ENCODE measurements at regions not wholly inside any gene's neighbourhood (a gene's known extent, or its start where the extent isn't known, plus 50 kb on each side); places are given as distances from the start of the nearest gene placed in this dataset.

DNA sequence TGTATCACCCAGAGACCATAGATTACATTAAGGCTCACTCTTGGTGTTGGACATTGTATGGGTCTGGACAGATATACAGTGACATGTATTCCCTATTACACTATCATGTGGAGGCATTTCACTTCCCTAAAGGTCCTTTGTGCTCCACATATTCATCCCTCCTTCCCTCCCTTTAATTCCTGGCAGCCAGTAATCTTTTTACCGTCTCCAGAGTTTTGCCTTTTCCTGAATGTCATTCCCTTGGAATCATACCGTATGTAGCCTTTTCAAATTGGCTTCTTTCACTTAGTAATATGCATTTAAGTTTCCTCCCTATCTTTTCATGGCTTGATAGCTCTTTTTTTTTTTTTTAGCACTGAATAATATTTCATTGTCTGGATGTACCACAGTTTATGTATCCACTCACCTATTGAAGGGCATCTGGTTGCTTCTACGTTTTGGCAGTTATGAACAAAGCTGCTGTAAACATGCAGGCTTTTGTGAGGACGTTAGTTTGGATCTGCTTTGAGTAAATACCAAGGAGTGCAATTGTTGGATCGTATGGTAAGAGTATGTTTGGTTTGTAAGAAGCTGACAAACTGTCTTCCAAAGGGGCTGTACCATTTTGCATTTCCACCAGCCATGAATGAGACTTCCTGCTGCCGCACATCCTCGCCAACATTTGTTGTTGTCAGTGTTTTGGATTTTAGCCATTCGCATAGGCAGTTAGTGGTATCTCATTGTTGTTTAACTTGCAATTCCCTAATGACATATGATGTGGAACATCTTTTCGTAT is 122.1 kb upstream of the SMIM23 start:
- Histone ChIP-seq H3K4me2 (ENCODE audit: low read length) (no peak overlapping the region), H3K36me3 (ENCODE audit: insufficient read depth, low read length) (no peaks in the 10 kb centered on the region), H3K4me3 (ENCODE audit: low read length) (no peak overlapping the region), H3K4me1 (ENCODE audit: control insufficient read depth, insufficient read depth, low read length) (no peaks in the 10 kb centered on the region), H3K9ac (ENCODE audit: low read depth, low read length) (no peak overlapping the region), H3K27me3 (ENCODE audit: control insufficient read depth, insufficient read depth, low read length) (peaks cover 11% of the 10 kb centered on the region), H3K9me3 (replicated peaks; ENCODE audit: low read length) (no peaks in the 10 kb centered on the region)

DNA sequence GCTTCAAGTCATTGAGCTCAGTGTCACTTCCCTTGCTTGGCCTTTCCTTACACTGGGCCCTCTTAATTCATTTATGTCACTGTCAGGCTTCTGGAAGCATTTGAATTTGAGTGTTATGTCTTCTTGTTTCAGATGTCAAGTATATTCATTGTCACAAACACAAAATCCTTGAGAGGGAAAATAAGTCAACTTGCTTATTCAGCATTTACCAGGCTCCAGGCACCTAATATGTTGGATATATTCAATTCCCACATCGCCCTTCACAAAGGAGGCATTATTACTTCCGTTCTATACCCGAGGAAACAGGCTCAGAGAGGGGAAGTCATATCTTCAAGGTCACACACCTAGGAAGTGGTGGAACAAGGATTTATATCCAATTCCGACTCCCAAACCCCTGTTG is 121.1 kb upstream of the SMIM23 start:
- Histone ChIP-seq H3K4me3 (ENCODE audit: low read length) (no peak overlapping the region), H3K4me2 (ENCODE audit: low read length) (no peak overlapping the region), H3K9me3 (replicated peaks; ENCODE audit: low read length) (no peaks in the 10 kb centered on the region), H3K4me1 (ENCODE audit: control insufficient read depth, insufficient read depth, low read length) (no peaks in the 10 kb centered on the region), H3K9ac (ENCODE audit: low read depth, low read length) (no peak overlapping the region), H3K27me3 (ENCODE audit: control insufficient read depth, insufficient read depth, low read length) (peaks cover 7% of the 10 kb centered on the region), H3K36me3 (ENCODE audit: insufficient read depth, low read length) (no peaks in the 10 kb centered on the region)

DNA sequence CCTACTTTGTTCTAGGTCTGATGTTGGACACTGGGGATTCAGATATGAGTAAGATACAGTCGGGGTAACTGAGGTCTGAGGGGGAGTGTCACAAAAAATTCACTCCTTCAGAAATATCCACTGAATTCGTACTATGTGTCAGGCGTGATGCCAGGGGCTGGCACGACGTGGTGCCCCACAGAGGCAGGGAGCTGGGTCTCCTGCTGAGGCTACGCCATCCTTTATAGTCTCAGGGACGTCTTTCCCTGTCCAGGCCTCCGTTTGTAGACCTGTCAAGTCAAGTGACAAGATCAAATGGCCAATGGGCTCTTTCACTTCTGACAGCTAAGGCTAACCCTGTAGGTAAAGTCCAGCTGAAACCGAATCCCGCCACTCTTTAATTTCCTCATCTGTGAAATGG is 118.8 kb upstream of the SMIM23 start:
- Histone ChIP-seq H3K4me1 (ENCODE audit: control insufficient read depth, insufficient read depth, low read length) (no peaks in the 10 kb centered on the region), H3K4me3 (ENCODE audit: low read length) (no peak overlapping the region), H3K27me3 (ENCODE audit: control insufficient read depth, insufficient read depth, low read length) (peaks cover 19% of the 10 kb centered on the region), H3K4me2 (ENCODE audit: low read length) (no peak overlapping the region), H3K9ac (ENCODE audit: low read depth, low read length) (no peak overlapping the region), H3K9me3 (replicated peaks; ENCODE audit: low read length) (no peaks in the 10 kb centered on the region), H3K36me3 (ENCODE audit: insufficient read depth, low read length) (no peaks in the 10 kb centered on the region)

DNA sequence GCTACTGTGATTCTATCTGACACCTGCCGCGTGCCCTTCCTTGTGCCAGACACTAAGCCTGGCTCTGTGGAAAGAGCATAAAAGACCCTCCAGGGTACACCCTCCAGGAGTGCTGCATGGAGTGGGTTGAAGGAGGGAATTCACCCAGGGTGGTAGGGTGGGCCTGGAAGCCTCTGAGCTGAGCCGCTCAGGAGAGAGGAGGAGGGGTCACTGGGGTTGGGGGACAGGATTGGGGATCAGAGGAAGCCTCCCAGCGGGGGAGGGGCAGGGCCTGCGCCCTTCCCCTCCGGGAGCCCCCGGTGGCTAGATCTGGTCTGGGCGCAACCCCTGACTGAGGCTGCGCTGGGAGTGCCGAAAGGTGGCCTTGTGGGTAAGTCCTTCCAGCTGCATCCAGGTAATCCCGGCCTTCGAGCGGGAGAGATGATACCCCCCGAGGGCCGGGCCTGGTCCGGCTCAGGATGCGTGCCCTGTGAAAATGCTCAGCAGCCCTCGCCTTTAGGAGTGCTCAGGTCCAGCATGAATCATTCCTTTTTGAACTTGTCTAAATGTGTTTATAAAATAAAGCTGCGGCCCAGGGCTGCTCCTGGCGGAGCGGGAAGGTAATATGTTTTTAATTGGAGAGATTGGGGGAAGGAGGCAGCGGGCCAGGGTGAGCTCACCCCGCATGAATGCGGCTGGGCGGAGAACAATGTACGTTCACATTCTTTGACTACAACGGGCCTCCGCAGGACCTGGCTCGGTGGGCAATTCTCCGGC is 118.1 kb upstream of the SMIM23 start:
- H3K36me3 ChIP-seq (ENCODE audit: insufficient read depth, low read length), result no peaks in the 10 kb centered on the region
- no peaks in the 10 kb centered on the region for H3K4me1 ChIP-seq (ENCODE audit: control insufficient read depth, insufficient read depth, low read length)
- H3K27me3 ChIP-seq (ENCODE audit: control insufficient read depth, insufficient read depth, low read length), result peaks cover 23% of the 10 kb centered on the region
- H3K4me2 ChIP-seq (ENCODE audit: low read length), result no peak overlapping the region
- no peaks in the 10 kb centered on the region for H3K9me3 ChIP-seq (replicated peaks; ENCODE audit: low read length)
- H3K9ac ChIP-seq (ENCODE audit: low read depth, low read length), result no peak overlapping the region
- no peak overlapping the region for H3K4me3 ChIP-seq (ENCODE audit: low read length)

DNA sequence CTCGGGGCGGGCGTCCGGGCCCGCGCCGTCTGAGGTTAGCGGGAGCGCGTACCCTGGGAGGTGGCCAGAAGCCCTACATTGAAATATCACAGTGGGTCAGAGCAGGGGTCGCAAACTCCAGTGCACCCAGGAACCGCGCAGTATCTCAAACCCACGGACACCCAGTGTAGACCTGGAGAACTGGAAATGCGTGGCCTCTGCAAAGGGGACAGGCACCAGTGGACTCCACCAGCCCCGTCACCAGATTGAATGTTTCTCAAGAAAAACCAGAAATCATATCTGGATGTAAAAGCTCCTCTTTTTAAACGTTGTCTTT is 117.6 kb upstream of the SMIM23 start:
- no peak overlapping the region for H3K4me3 ChIP-seq (ENCODE audit: low read length)
- H3K36me3 ChIP-seq (ENCODE audit: insufficient read depth, low read length), result no peaks in the 10 kb centered on the region
- no peak overlapping the region for H3K9ac ChIP-seq (ENCODE audit: low read depth, low read length)

DNA sequence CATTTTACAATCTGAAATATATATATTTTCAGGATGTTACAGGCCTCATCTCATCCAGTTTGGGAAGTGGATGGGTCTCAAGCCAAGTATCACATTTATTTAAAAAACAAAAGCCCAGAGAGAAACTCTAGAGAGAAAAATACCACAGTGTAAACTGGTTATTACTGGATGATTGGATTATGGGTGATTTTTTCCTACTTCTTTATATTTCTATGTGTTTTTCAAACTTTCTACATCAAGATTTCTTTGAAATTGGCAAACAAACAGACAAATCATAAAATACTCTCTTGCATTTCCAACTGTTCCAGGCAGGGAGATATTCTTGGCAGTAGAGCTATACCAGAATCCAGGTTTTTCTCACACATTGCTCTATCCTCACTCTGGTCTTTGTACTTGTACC is 116.0 kb upstream of the SMIM23 start:
- Histone ChIP-seq H3K27me3 (ENCODE audit: control insufficient read depth, insufficient read depth, low read length) (peaks cover 20% of the 10 kb centered on the region), H3K4me3 (ENCODE audit: low read length) (no peak overlapping the region), H3K9ac (ENCODE audit: low read depth, low read length) (no peak overlapping the region), H3K4me1 (ENCODE audit: control insufficient read depth, insufficient read depth, low read length) (no peaks in the 10 kb centered on the region), H3K36me3 (ENCODE audit: insufficient read depth, low read length) (no peaks in the 10 kb centered on the region), H3K9me3 (replicated peaks; ENCODE audit: low read length) (no peaks in the 10 kb centered on the region), H3K4me2 (ENCODE audit: low read length) (no peak overlapping the region)

More for the DNA sequence above, 117.6 kb upstream of the SMIM23 start:
- Histone ChIP-seq H3K9me3 (replicated peaks; ENCODE audit: low read length) (no peaks in the 10 kb centered on the region), H3K27me3 (ENCODE audit: control insufficient read depth, insufficient read depth, low read length) (peaks cover 23% of the 10 kb centered on the region), H3K4me1 (ENCODE audit: control insufficient read depth, insufficient read depth, low read length) (no peaks in the 10 kb centered on the region), H3K4me2 (ENCODE audit: low read length) (no peak overlapping the region)

DNA sequence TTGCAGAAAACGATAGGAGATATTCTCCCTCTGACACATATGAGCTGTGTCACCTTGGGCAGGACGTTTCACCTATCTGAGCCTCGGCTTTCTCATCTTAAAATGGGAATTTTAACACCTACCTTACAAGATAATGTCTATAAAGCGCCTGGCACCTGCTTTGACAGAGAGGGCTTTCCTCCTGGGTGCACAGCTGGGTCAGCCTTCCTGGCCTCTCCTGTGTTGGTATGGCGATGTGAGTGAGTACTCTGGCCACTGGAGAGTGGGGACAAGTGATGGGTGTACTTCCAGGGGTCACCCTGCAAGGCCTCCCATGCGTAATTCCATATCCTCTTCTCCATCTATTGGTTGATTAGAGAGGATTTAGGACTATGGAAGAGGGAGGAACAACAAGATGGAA is 113.1 kb upstream of the SMIM23 start:
- Histone ChIP-seq H3K9me3 (replicated peaks; ENCODE audit: low read length) (no peaks in the 10 kb centered on the region), H3K27me3 (ENCODE audit: control insufficient read depth, insufficient read depth, low read length) (peaks cover 38% of the 10 kb centered on the region), H3K4me1 (ENCODE audit: control insufficient read depth, insufficient read depth, low read length) (no peaks in the 10 kb centered on the region), H3K4me3 (ENCODE audit: low read length) (no peak overlapping the region), H3K9ac (ENCODE audit: low read depth, low read length) (no peak overlapping the region), H3K36me3 (ENCODE audit: insufficient read depth, low read length) (no peaks in the 10 kb centered on the region), H3K4me2 (ENCODE audit: low read length) (no peak overlapping the region)

DNA sequence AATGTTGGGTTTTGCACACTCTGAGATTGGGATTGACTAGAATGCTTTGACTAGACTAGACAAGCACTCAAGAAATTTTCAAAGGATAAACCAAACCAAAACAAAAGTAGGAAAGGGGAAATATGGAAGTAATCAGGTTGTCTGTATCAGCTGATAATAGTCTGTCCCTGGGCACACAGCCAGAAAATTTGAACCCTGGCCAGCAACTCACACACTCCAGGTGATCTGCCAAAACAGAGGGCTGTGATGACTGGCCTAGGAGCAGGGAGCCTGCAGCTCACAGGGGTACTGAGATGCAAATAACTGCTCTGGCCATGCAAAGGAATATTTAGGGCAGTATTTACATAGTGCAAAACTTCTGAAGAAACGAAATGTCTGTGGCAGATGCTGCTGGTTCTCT is 112.3 kb upstream of the SMIM23 start:
- peaks cover 41% of the 10 kb centered on the region for H3K27me3 ChIP-seq (ENCODE audit: control insufficient read depth, insufficient read depth, low read length)
- H3K4me2 ChIP-seq (ENCODE audit: low read length), result no peak overlapping the region
- H3K4me1 ChIP-seq (ENCODE audit: control insufficient read depth, insufficient read depth, low read length), result no peaks in the 10 kb centered on the region
- H3K9me3 ChIP-seq (replicated peaks; ENCODE audit: low read length), result no peaks in the 10 kb centered on the region
- H3K4me3 ChIP-seq (ENCODE audit: low read length), result no peak overlapping the region
- H3K9ac ChIP-seq (ENCODE audit: low read depth, low read length), result no peak overlapping the region
- no peaks in the 10 kb centered on the region for H3K36me3 ChIP-seq (ENCODE audit: insufficient read depth, low read length)

DNA sequence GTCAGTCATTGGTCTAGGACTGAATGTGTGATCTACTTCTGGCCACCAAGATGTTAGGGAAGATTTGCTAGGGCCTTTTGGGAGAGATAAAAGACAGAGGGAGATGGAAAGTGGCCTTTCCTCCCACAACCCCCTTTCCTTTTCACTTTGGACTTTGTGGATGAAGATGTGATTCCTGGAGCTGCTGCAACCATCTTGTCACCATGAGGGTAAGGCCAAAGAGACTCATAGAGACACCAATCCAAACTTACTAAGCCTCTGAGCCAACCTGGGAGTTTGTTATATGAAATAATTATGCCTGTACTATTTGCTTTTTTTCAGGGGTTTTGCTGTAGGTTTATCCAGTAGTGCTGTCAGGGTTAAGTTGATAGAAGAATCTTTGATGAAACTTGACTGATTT is 111.8 kb upstream of the SMIM23 start:
- Histone ChIP-seq H3K4me2 (ENCODE audit: low read length) (no peak overlapping the region), H3K36me3 (ENCODE audit: insufficient read depth, low read length) (no peaks in the 10 kb centered on the region), H3K9me3 (replicated peaks; ENCODE audit: low read length) (no peaks in the 10 kb centered on the region), H3K27me3 (ENCODE audit: control insufficient read depth, insufficient read depth, low read length) (peaks cover 45% of the 10 kb centered on the region), H3K9ac (ENCODE audit: low read depth, low read length) (no peak overlapping the region), H3K4me1 (ENCODE audit: control insufficient read depth, insufficient read depth, low read length) (no peaks in the 10 kb centered on the region), H3K4me3 (ENCODE audit: low read length) (no peak overlapping the region)

DNA sequence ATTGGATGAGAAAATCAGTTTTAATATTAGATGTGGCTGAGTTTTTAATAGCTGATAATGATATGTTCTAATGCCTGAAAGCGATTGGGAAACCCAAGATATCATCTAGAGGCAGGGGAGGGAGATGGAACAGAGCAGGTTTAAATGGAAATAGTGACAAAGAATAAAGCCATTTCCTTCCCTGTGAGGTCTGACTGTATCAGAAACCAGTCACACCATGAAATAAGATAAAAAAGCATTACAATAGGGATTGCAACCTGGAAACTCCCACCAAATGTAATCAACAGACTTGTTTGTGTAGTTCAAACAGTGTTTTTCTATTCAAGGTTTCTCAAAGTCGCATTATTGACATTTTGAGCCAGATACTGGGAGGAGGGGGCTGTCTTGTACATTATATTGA is 110.1 kb upstream of the SMIM23 start:
- Histone ChIP-seq H3K36me3 (ENCODE audit: insufficient read depth, low read length) (no peaks in the 10 kb centered on the region), H3K9ac (ENCODE audit: low read depth, low read length) (no peak overlapping the region), H3K4me2 (ENCODE audit: low read length) (no peak overlapping the region), H3K9me3 (replicated peaks; ENCODE audit: low read length) (no peaks in the 10 kb centered on the region), H3K4me3 (ENCODE audit: low read length) (no peak overlapping the region), H3K4me1 (ENCODE audit: control insufficient read depth, insufficient read depth, low read length) (no peaks in the 10 kb centered on the region), H3K27me3 (ENCODE audit: control insufficient read depth, insufficient read depth, low read length) (peaks cover 49% of the 10 kb centered on the region)

DNA sequence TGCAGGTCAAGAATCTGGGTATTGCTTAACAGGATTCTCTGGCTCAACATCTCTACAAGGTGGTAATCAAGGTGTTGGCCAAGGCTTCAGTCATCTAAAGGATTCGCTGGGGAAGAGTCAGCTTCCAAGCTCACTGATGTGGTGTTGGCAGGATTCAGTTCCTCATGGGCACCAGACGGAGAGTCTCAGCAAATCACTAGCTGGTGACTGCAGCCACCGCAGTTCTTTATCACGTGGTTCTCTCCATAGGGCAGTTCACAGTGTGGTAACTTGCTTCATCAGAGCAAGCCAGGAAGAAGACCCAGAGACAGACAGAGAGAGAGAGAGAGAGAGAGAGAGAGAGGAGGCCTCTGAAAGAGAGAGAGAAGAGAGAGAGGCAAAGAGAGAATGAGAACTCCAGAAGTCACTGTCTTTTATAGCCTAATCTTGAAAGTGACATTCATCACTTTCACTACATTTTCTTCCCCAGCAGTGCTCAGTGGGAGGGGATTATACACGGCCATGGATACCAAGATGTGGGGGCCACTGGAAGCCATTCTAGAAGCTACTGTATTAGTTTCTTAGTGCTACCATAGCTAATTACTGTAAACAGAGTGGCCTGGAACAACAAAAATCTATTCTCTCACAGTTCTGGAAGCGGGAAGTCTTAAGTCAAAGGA is 109.2 kb upstream of the SMIM23 start:
- H3K36me3 ChIP-seq (ENCODE audit: insufficient read depth, low read length), result no peaks in the 10 kb centered on the region
- no peaks in the 10 kb centered on the region for H3K4me1 ChIP-seq (ENCODE audit: control insufficient read depth, insufficient read depth, low read length)
- H3K9me3 ChIP-seq (replicated peaks; ENCODE audit: low read length), result no peaks in the 10 kb centered on the region
- no peak overlapping the region for H3K4me2 ChIP-seq (ENCODE audit: low read length)
- no peak overlapping the region for H3K9ac ChIP-seq (ENCODE audit: low read depth, low read length)
- peaks cover 46% of the 10 kb centered on the region for H3K27me3 ChIP-seq (ENCODE audit: control insufficient read depth, insufficient read depth, low read length)
- no peak overlapping the region for H3K4me3 ChIP-seq (ENCODE audit: low read length)
